ENCODE measurements at regions not wholly inside any gene's neighbourhood (a gene's known extent, or its start where the extent isn't known, plus 50 kb on each side); places are given as distances from the start of the nearest gene placed in this dataset.

- H3K27ac ChIP-seq, result no peak overlapping the region
- H3K9me3 ChIP-seq, result no peaks in the 10 kb centered on the region
- WGBS, 2 donors, result 90 to 94% methylated on average over 12 of the region's 12 CpGs
- TF ChIP-seq POLR2A (IDR thresholded peaks at IDR 0.05) (no peak), CTCF (IDR thresholded peaks at IDR 0.05) (no peak)
- H3K4me3 ChIP-seq (replicated peaks in 1 of 3), result no peak overlapping the region
- no peaks in the 10 kb centered on the region for H3K27me3 ChIP-seq
- intact Hi-C loops (cut with DNase I), result no loop called here
- no peaks in the 10 kb centered on the region for H3K4me1 ChIP-seq
- no peak for DNase-seq
- H3K36me3 ChIP-seq, result no peaks in the 10 kb centered on the region
These were observed 93.2 kb upstream of the MEF2A start for GRCh38 chr15:99472416-99473145.

GRCh38 chr15:99473981-99474906, 91.5 kb upstream of the MEF2A start:
- DNase-seq, result no peak
- H3K9me3 ChIP-seq, result no peaks in the 10 kb centered on the region
- H3K36me3 ChIP-seq, result no peaks in the 10 kb centered on the region
- intact Hi-C loops (cut with DNase I), result no loop called here
- no peak overlapping the region for H3K4me3 ChIP-seq (replicated peaks in 1 of 3)
- no peak overlapping the region for H3K27ac ChIP-seq
- TF ChIP-seq POLR2A (IDR thresholded peaks at IDR 0.05) (no peak), CTCF (IDR thresholded peaks at IDR 0.05) (no peak)
- WGBS, 2 donors, result 90 to 92% methylated on average over 24 of the region's 24 CpGs
- H3K27me3 ChIP-seq, result no peaks in the 10 kb centered on the region
- no peaks in the 10 kb centered on the region for H3K4me1 ChIP-seq

- TF ChIP-seq POLR2A (IDR thresholded peaks at IDR 0.05) (no peak), CTCF (IDR thresholded peaks at IDR 0.05) (no peak)
- Histone ChIP-seq H3K27me3 (no peaks in the 10 kb centered on the region), H3K9me3 (no peaks in the 10 kb centered on the region), H3K27ac (no peak overlapping the region), H3K36me3 (no peaks in the 10 kb centered on the region), H3K4me1 (no peaks in the 10 kb centered on the region), H3K4me3 (replicated peaks in 1 of 3) (no peak overlapping the region)
- 88 to 92% methylated on average over 23 to 24 of the region's 25 CpGs for WGBS, 2 donors
- no peak for DNase-seq
- intact Hi-C loops (cut with DNase I), result no loop called here
These were observed 90.7 kb upstream of the MEF2A start for GRCh38 chr15:99474909-99475753.

DNA sequence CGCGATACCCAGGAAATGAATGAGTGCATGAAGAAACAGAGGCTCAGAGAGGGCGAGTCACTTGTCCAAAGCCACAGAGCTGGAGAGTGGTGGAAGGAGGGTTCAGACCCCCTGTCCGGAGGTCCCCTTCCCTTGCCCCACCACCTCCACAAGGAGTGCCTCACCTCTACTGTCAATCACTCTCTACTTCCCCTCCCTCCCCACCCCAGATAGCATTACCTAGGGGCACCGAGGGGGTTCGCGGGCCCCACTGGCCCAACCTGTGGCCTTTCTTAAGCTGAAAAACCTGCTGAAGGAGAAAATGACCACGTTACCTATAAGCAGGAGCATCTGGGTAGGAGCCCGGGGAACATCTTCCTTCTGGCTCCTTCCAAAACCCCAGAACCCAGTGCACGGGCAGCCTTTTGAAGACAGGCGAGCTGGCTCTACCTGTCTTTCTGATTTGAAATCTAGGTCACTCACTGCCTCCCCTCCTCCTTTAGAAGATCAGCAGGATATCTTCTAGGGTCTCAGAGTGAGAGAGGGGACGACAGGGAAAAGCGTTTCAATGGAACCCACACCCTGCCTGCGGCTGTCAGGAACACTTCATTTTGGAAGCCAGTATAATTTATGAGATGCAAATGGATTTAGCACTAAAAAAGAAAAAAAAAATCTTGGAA, 89.9 kb upstream of the MEF2A start:
- intact Hi-C loops (cut with DNase I), result no loop called here
- DNase-seq, result no peak
- Histone ChIP-seq H3K9me3 (no peaks in the 10 kb centered on the region), H3K27ac (no peak overlapping the region), H3K4me3 (replicated peaks in 1 of 3) (no peak overlapping the region), H3K36me3 (no peaks in the 10 kb centered on the region), H3K4me1 (no peaks in the 10 kb centered on the region), H3K27me3 (no peaks in the 10 kb centered on the region)
- TF ChIP-seq POLR2A (IDR thresholded peaks at IDR 0.05), result no peak
- no peak for TF ChIP-seq CTCF (IDR thresholded peaks at IDR 0.05)
- 93 to 96% methylated on average over 14 of the region's 14 CpGs for WGBS, 2 donors
